ENCODE measurements at regions not wholly inside any gene's neighbourhood (a gene's known extent, or its start where the extent isn't known, plus 50 kb on each side); places are given as distances from the start of the nearest gene placed in this dataset.

GRCh38 chr9:77097335-77097734 lies 77.9 kb downstream of the FOXB2 start:
- no peak overlapping the region for H3K4me3 Mint-ChIP-seq (ENCODE audit: low read depth, unreplicated experiment)
- no peak overlapping the region for H3K27ac Mint-ChIP-seq (ENCODE audit: unreplicated experiment)
- H3K36me3 Mint-ChIP-seq (ENCODE audit: insufficient read depth, unreplicated experiment): no peaks in the 10 kb centered on the region
- BruUV-seq (replicated peaks): no TSS peak
- no peaks in the 10 kb centered on the region for H3K27me3 Mint-ChIP-seq (ENCODE audit: unreplicated experiment)
- no peaks in the 10 kb centered on the region for H3K9me3 Mint-ChIP-seq (ENCODE audit: low read depth, unreplicated experiment)
- CTCF ChIA-PET: no interaction called here
- TF ChIP-seq CTCF (IDR thresholded peaks at IDR 0.05; ENCODE audit: unreplicated experiment): no peak
- DNase-seq: no peak
- no peaks in the 10 kb centered on the region for H3K4me1 Mint-ChIP-seq (ENCODE audit: low read depth, unreplicated experiment)
- intact Hi-C loops (cut with micrococcal nuclease; ENCODE audit: unreplicated experiment): no loop called here

GRCh38 chr9:77099388-77099787 lies 77.9 kb upstream of the VPS13A start:
- intact Hi-C loops (cut with micrococcal nuclease; ENCODE audit: unreplicated experiment): no loop called here
- BruUV-seq (replicated peaks): no TSS peak
- Mint-ChIP-seq H3K27ac (ENCODE audit: unreplicated experiment) (no peak overlapping the region), H3K9me3 (ENCODE audit: low read depth, unreplicated experiment) (no peaks in the 10 kb centered on the region), H3K4me3 (ENCODE audit: low read depth, unreplicated experiment) (no peak overlapping the region), H3K36me3 (ENCODE audit: insufficient read depth, unreplicated experiment) (no peaks in the 10 kb centered on the region), H3K27me3 (ENCODE audit: unreplicated experiment) (no peaks in the 10 kb centered on the region), H3K4me1 (ENCODE audit: low read depth, unreplicated experiment) (no peaks in the 10 kb centered on the region)
- CTCF ChIA-PET: no interaction called here
- no peak for DNase-seq
- no peak for TF ChIP-seq CTCF (IDR thresholded peaks at IDR 0.05; ENCODE audit: unreplicated experiment)

- no peak overlapping the region for H3K4me3 Mint-ChIP-seq (ENCODE audit: low read depth, unreplicated experiment)
Measured at GRCh38 chr9:77111408-77111807, 65.9 kb upstream of the VPS13A start.

GRCh38 chr9:77125665-77126064 lies 51.7 kb upstream of the VPS13A start:
- Mint-ChIP-seq H3K36me3 (ENCODE audit: insufficient read depth, unreplicated experiment) (no peaks in the 10 kb centered on the region), H3K4me3 (ENCODE audit: low read depth, unreplicated experiment) (no peak overlapping the region), H3K27me3 (ENCODE audit: unreplicated experiment) (peaks cover 24% of the 10 kb centered on the region), H3K9me3 (ENCODE audit: low read depth, unreplicated experiment) (no peaks in the 10 kb centered on the region), H3K4me1 (ENCODE audit: low read depth, unreplicated experiment) (no peaks in the 10 kb centered on the region), H3K27ac (ENCODE audit: unreplicated experiment) (no peak overlapping the region)
- no peak for DNase-seq
- intact Hi-C loops (cut with micrococcal nuclease; ENCODE audit: unreplicated experiment): no loop called here
- CTCF ChIA-PET: no interaction called here
- BruUV-seq (replicated peaks): no TSS peak
- no peak for TF ChIP-seq CTCF (IDR thresholded peaks at IDR 0.05; ENCODE audit: unreplicated experiment)

More at GRCh38 chr9:77111408-77111807, 65.9 kb upstream of the VPS13A start:
- Mint-ChIP-seq H3K27me3 (ENCODE audit: unreplicated experiment) (no peaks in the 10 kb centered on the region), H3K27ac (ENCODE audit: unreplicated experiment) (no peak overlapping the region), H3K36me3 (ENCODE audit: insufficient read depth, unreplicated experiment) (no peaks in the 10 kb centered on the region), H3K4me1 (ENCODE audit: low read depth, unreplicated experiment) (no peaks in the 10 kb centered on the region), H3K9me3 (ENCODE audit: low read depth, unreplicated experiment) (no peaks in the 10 kb centered on the region)
- BruUV-seq (replicated peaks): no TSS peak
- TF ChIP-seq CTCF (IDR thresholded peaks at IDR 0.05; ENCODE audit: unreplicated experiment): no peak
- CTCF ChIA-PET: no interaction called here
- no peak for DNase-seq
- intact Hi-C loops (cut with micrococcal nuclease; ENCODE audit: unreplicated experiment): no loop called here

GRCh38 chr9:77127071-77127470 lies 50.3 kb upstream of the VPS13A start:
- no peak for DNase-seq
- H3K4me3 Mint-ChIP-seq (ENCODE audit: low read depth, unreplicated experiment): no peak overlapping the region
- no peaks in the 10 kb centered on the region for H3K9me3 Mint-ChIP-seq (ENCODE audit: low read depth, unreplicated experiment)
- no TSS peak for BruUV-seq (replicated peaks)
- H3K27ac Mint-ChIP-seq (ENCODE audit: unreplicated experiment): no peak overlapping the region
- peaks cover 20% of the 10 kb centered on the region for H3K27me3 Mint-ChIP-seq (ENCODE audit: unreplicated experiment)
- intact Hi-C loops (cut with micrococcal nuclease; ENCODE audit: unreplicated experiment): no loop called here
- H3K4me1 Mint-ChIP-seq (ENCODE audit: low read depth, unreplicated experiment): no peaks in the 10 kb centered on the region
- no peak for TF ChIP-seq CTCF (IDR thresholded peaks at IDR 0.05; ENCODE audit: unreplicated experiment)
- CTCF ChIA-PET: no interaction called here
- no peaks in the 10 kb centered on the region for H3K36me3 Mint-ChIP-seq (ENCODE audit: insufficient read depth, unreplicated experiment)
